ENCODE measurements at regions not wholly inside any gene's neighbourhood (a gene's known extent, or its start where the extent isn't known, plus 50 kb on each side); places are given as distances from the start of the nearest gene placed in this dataset.

- H3K27ac ChIP-seq (ENCODE audit: insufficient read depth, low read depth, low read length, poor library complexity, severe bottlenecking), result no peak overlapping the region
- WGBS, 2 experiments, result 71 to 73% methylated on average over 4 of the region's 4 CpGs
- H3K4me3 ChIP-seq (ENCODE audit: insufficient read depth, low read depth, low read length), result no peak overlapping the region
- peaks cover 4% of the 10 kb centered on the region for H3K4me1 ChIP-seq (ENCODE audit: control insufficient read depth, insufficient read depth, low read length)
- H3K27me3 ChIP-seq (ENCODE audit: control insufficient read depth, insufficient read depth, low read length, poor library complexity, severe bottlenecking), result no peaks in the 10 kb centered on the region
- no peaks in the 10 kb centered on the region for H3K9me3 ChIP-seq (ENCODE audit: control insufficient read depth, low read length)
- H3K36me3 ChIP-seq (ENCODE audit: control insufficient read depth, insufficient read depth, low read length), result no peaks in the 10 kb centered on the region
These were observed 55.7 kb upstream of the ACADM start for GRCh38 chr1:75668813-75669212.

GRCh38 chr1:75671708-75672107, 52.8 kb upstream of the ACADM start:
- H3K36me3 ChIP-seq (ENCODE audit: control insufficient read depth, insufficient read depth, low read length), result no peaks in the 10 kb centered on the region
- H3K4me1 ChIP-seq (ENCODE audit: control insufficient read depth, insufficient read depth, low read length), result peaks cover 4% of the 10 kb centered on the region
- 96 to 97% methylated on average over 4 of the region's 4 CpGs for WGBS, 2 experiments
- no peak overlapping the region for H3K4me3 ChIP-seq (ENCODE audit: insufficient read depth, low read depth, low read length)
- no peaks in the 10 kb centered on the region for H3K27me3 ChIP-seq (ENCODE audit: control insufficient read depth, insufficient read depth, low read length, poor library complexity, severe bottlenecking)
- no peaks in the 10 kb centered on the region for H3K9me3 ChIP-seq (ENCODE audit: control insufficient read depth, low read length)
- no peak overlapping the region for H3K27ac ChIP-seq (ENCODE audit: insufficient read depth, low read depth, low read length, poor library complexity, severe bottlenecking)

- Histone ChIP-seq H3K4me3 (ENCODE audit: insufficient read depth, low read depth, low read length) (no peak overlapping the region), H3K9me3 (ENCODE audit: control insufficient read depth, low read length) (no peaks in the 10 kb centered on the region), H3K4me1 (ENCODE audit: control insufficient read depth, insufficient read depth, low read length) (peaks cover 4% of the 10 kb centered on the region), H3K27me3 (ENCODE audit: control insufficient read depth, insufficient read depth, low read length, poor library complexity, severe bottlenecking) (no peaks in the 10 kb centered on the region), H3K36me3 (ENCODE audit: control insufficient read depth, insufficient read depth, low read length) (no peaks in the 10 kb centered on the region), H3K27ac (ENCODE audit: insufficient read depth, low read depth, low read length, poor library complexity, severe bottlenecking) (peak overlapping the region; percentile 8)
- 81 to 84% methylated on average over 2 of the region's 2 CpGs for WGBS, 2 experiments
These were observed 52.4 kb upstream of the ACADM start for GRCh38 chr1:75672108-75672507.

- 69 to 81% methylated on average over 3 of the region's 3 CpGs for WGBS, 2 experiments
- H3K27ac ChIP-seq (ENCODE audit: insufficient read depth, low read depth, low read length, poor library complexity, severe bottlenecking), result no peak overlapping the region
These were observed 51.7 kb upstream of the ACADM start for GRCh38 chr1:75672528-75673393.

GRCh38 chr1:75673399-75673798, 51.1 kb upstream of the ACADM start:
- Histone ChIP-seq H3K4me1 (ENCODE audit: control insufficient read depth, insufficient read depth, low read length) (peaks cover 4% of the 10 kb centered on the region), H3K27ac (ENCODE audit: insufficient read depth, low read depth, low read length, poor library complexity, severe bottlenecking) (no peak overlapping the region), H3K27me3 (ENCODE audit: control insufficient read depth, insufficient read depth, low read length, poor library complexity, severe bottlenecking) (no peaks in the 10 kb centered on the region), H3K9me3 (ENCODE audit: control insufficient read depth, low read length) (no peaks in the 10 kb centered on the region), H3K4me3 (ENCODE audit: insufficient read depth, low read depth, low read length) (no peak overlapping the region), H3K36me3 (ENCODE audit: control insufficient read depth, insufficient read depth, low read length) (no peaks in the 10 kb centered on the region)
- 90 to 91% methylated on average over 1 of the region's 1 CpG for WGBS, 2 experiments

More at GRCh38 chr1:75672528-75673393, 51.7 kb upstream of the ACADM start:
- no peak overlapping the region for H3K4me3 ChIP-seq (ENCODE audit: insufficient read depth, low read depth, low read length)
- H3K9me3 ChIP-seq (ENCODE audit: control insufficient read depth, low read length), result no peaks in the 10 kb centered on the region
- H3K4me1 ChIP-seq (ENCODE audit: control insufficient read depth, insufficient read depth, low read length), result peaks cover 4% of the 10 kb centered on the region
- H3K36me3 ChIP-seq (ENCODE audit: control insufficient read depth, insufficient read depth, low read length), result no peaks in the 10 kb centered on the region
- H3K27me3 ChIP-seq (ENCODE audit: control insufficient read depth, insufficient read depth, low read length, poor library complexity, severe bottlenecking), result no peaks in the 10 kb centered on the region

- H3K4me3 ChIP-seq (ENCODE audit: insufficient read depth, low read depth, low read length), result no peak overlapping the region
- peaks cover 4% of the 10 kb centered on the region for H3K4me1 ChIP-seq (ENCODE audit: control insufficient read depth, insufficient read depth, low read length)
- no peaks in the 10 kb centered on the region for H3K9me3 ChIP-seq (ENCODE audit: control insufficient read depth, low read length)
- no peaks in the 10 kb centered on the region for H3K36me3 ChIP-seq (ENCODE audit: control insufficient read depth, insufficient read depth, low read length)
- 91 to 95% methylated on average over 1 of the region's 1 CpG for WGBS, 2 experiments
- no peak overlapping the region for H3K27ac ChIP-seq (ENCODE audit: insufficient read depth, low read depth, low read length, poor library complexity, severe bottlenecking)
- H3K27me3 ChIP-seq (ENCODE audit: control insufficient read depth, insufficient read depth, low read length, poor library complexity, severe bottlenecking), result no peaks in the 10 kb centered on the region
These were observed 50.6 kb upstream of the ACADM start for GRCh38 chr1:75673885-75674284.
